ELF-1 (cell line): ENCODE measurements at regions not wholly inside any gene's neighbourhood (a gene's known extent, or its start where the extent isn't known, plus 50 kb on each side); places are given as distances from the start of the nearest gene placed in this dataset.

Experiments used
- DNase-seq: peaks from one replicate; pipeline ENCODE4 v3.0.0-alpha.2; 2016; ENCODE audit warnings: low read depth, low spot score

GRCh38 chr2:84217456-84217855 lies 241.6 kb downstream of the SUCLG1 start:
- DNase-seq = peak; percentile 70

DNA sequence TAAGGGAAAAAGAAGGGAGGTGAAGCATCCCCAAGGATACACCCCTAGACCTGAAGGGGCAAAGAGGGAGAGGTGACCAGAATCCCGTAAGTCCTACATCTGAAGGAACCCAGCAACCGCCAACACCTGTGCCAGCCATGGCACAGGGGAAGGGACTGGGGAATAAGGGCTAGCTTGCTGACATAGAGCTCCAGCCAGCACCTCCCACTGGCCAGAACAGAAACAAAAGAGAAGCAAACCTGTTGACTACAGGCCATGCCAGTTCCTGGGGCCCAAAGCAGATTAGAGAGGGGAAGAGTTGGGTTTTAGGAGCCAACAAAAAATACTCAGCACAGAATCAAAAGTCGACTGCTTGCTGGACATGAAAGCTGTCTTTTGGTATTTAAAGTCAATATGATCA lies 244.6 kb downstream of the SUCLG1 start:
- no peak for DNase-seq

- no peak for DNase-seq
Measured at GRCh38 chr2:84212611-84213314, 246.3 kb downstream of the SUCLG1 start.

DNA sequence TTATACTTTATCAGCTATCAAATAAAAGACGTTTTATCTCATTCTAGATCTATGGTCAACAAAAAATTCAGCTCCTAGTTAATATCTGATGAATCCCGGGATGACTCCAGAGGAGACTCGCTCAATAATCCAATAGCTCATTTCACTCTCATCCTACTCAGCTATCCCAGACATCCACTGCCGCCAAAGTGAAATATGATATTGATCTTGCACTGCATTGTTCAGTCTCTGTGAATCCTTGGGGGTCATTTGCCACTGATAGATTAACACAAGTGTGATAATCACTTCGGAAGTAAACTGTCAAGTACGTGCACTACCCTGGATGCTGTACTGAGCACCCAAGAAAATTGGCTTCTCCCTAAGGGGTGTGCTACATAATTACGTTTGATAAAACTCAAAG lies 249.1 kb downstream of the SUCLG1 start:
- no peak for DNase-seq

- no peak for DNase-seq
Measured at GRCh38 chr2:84204995-84205394, 254.1 kb downstream of the SUCLG1 start.

DNA sequence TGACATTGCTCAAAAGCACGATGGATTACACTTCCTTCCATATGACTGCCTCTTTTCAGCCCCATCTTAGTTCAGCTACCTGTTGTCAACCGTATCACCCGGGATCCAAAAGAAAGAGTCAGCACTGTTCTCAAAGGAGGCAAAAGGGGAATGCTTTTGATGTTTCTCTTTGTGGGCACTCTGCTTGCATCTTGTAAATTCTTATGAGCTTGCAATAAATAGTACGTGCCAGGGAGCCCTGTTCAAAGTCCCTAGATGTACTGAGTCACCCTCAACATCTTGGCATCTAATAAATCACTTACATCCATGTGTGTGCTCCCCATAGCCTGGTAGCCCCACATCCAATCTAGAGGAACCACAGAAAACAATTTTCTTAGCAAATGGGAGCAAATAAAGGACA lies 256.9 kb downstream of the SUCLG1 start:
- DNase-seq = no peak

DNA sequence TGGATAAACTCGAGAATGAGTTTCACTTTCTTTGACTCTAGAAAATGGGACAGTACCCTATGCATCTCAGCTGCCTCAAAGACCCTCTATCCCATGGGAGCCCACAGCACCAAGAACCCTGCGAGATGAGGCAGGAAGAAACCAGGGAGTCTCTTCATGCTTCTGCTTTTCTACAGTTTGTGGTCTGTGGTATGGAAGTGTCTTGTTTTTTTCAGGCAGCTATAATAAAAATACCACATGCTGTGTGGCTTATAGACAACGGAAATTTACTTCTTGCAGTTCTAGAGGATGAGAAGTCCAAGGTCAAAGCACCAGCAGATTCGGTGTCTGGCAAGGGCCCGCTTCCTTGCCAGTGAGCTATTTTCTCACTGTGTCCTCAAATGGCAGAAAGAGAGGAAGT lies 257.9 kb downstream of the SUCLG1 start:
- DNase-seq = no peak

GRCh38 chr2:84197901-84198300 lies 261.2 kb downstream of the SUCLG1 start:
- DNase-seq = no peak

DNA sequence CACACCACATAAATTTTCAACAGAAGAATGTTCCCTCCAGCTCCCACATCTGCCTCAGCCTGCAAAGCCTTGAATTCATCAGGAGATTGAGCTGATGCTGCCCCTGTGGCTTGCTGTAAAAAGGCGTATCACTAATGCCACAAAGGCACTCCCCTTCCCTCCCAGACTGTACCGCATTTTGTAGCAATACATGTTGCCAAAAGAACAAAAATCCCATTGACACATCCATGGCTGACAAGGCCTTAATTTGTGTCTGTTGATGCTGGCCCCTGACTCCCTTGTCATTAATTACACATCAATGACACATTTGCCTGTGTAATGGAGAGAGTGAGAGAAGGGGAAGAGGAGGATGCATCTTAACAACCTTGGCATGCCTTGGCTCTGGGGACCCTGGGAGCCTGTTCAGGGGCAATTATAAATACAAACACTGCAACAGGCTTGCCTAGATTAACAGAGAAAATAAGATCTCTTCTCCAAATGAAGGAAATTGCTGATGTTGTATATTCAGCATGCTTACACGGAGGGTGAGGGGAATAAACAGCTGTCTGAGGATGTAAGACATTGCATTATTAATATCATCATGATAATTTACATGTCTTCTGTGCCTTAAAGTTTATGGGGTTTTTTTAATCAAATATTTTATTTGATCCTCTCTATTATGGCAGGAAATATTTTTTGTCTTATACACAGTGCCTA lies 264.0 kb downstream of the SUCLG1 start:
- DNase-seq = no peak

DNA sequence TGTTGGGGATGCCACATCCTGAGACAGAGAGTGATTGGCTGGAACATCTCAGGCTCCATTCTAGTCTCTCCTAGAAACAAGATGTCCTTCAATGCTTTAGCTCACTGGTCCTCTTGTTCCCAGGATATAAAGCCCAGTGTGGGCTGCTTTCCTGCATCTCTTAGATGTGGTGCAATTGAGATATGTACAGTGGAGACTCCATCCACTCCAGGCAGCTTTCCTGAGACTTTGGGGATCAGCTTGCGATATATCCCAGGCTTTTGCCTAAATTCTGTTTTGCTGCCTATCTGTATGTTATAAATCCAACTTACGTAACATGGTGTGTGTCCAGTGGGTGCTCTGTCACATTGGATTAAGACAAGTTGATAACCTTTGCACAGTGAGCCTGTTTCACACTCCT lies 264.9 kb downstream of the SUCLG1 start:
- DNase-seq = no peak

DNA sequence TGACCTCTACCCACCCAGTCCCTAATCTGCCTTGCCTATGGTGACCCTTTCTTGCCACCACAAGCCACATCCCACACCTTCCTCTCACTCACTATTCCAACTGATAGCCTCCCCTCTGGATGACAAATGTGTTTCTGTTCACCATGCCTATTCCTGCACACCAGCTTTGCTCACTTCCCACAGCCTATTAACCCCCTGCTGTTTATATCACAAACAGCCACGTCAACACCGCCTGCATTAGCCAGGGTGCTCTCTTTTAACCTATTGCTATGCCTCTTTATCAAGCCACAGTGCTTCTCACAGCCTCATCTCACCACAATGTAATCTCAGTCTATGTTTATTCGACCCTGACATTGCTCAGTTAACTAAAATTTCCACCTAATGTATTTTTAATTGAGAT lies 271.8 kb downstream of the SUCLG1 start:
- DNase-seq = no peak

GRCh38 chr2:84181927-84182326 lies 277.2 kb downstream of the SUCLG1 start:
- DNase-seq = no peak

- no peak for DNase-seq
Measured at GRCh38 chr2:84177733-84178132, 281.3 kb downstream of the SUCLG1 start.

DNA sequence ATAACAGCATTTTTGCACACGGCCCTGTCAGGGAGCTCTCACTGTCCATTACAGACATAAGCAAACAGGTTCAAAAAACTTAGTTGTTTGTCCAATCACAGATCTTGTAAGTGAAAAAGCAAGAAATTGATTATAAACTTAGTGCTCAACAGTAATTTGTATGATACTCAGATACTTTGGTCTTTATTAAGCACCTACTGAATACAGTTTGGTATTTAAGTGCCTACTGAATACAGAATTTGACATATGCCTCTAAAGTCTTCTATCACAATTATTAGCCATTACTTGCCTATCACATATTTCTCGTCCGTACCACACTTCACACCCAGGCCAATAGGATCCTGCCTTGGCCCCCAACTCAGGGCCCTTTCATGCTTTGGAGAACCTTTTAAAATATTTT lies 283.1 kb downstream of the SUCLG1 start:
- DNase-seq = no peak

- DNase-seq = no peak
Measured at GRCh38 chr2:84175340-84175739, 283.7 kb downstream of the SUCLG1 start.

GRCh38 chr2:84173041-84173440 lies 286.0 kb downstream of the SUCLG1 start:
- DNase-seq = no peak

DNA sequence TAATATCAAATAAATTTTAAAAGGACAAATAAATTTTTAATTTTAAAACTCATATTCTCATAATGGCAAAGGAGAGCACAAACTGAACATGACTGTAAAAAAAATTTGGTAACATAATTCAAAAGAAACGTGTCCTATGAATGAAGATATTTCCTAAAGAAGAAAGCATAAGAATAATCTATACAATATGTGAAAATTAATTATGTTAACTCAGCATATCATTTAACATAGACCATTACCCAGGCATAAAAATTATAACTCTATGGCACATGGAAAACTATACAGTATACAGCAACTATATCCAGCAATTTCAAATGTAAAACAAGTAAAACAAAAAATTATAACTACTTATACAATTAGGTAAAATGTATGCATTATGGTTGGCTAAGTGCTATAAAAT lies 288.1 kb downstream of the SUCLG1 start:
- no peak for DNase-seq

GRCh38 chr2:84169871-84170270 lies 289.2 kb downstream of the SUCLG1 start:
- no peak for DNase-seq

- peak; percentile 22 for DNase-seq
Measured at GRCh38 chr2:84168552-84168951, 290.5 kb downstream of the SUCLG1 start.

- DNase-seq = no peak
Measured at GRCh38 chr2:84165256-84165655, 293.8 kb downstream of the SUCLG1 start.

- DNase-seq = no peak
Measured at GRCh38 chr2:84160453-84160852, 298.6 kb downstream of the SUCLG1 start.

GRCh38 chr2:84158605-84159004 lies 300.5 kb downstream of the SUCLG1 start:
- no peak for DNase-seq

- DNase-seq = no peak
Measured at GRCh38 chr2:84152462-84152861, 306.6 kb downstream of the SUCLG1 start.

GRCh38 chr2:84144345-84144744 lies 314.7 kb downstream of the SUCLG1 start:
- DNase-seq = no peak
